ENCODE measurements at regions not wholly inside any gene's neighbourhood (a gene's known extent, or its start where the extent isn't known, plus 50 kb on each side); places are given as distances from the start of the nearest gene placed in this dataset.
"Not testable (repeated sequence)": the region's sequence is repeated elsewhere in the genome, so short reads cannot be mapped to it uniquely, and the experiment has no call there.

GRCh38 chr1:244309191-244309590 is 142.5 kb downstream of the ADSS2 start:
- not testable (repeated sequence) for H3K4me1 ChIP-seq (ENCODE audit: control insufficient read depth, insufficient read depth, low read length, poor library complexity, severe bottlenecking); H3K27me3 ChIP-seq (replicated peaks; ENCODE audit: control insufficient read depth, insufficient read depth, low read length, poor library complexity, severe bottlenecking); H3K9me3 ChIP-seq (ENCODE audit: control insufficient read depth, low read length); H3K27ac ChIP-seq (ENCODE audit: insufficient read depth, low read length, poor library complexity, severe bottlenecking); H3K36me3 ChIP-seq (ENCODE audit: control insufficient read depth, insufficient read depth, low read length); DNase-seq; H3K4me3 ChIP-seq (ENCODE audit: insufficient read depth, low read depth, low read length, poor library complexity, severe bottlenecking)

GRCh38 chr1:244311784-244312532 is 139.8 kb downstream of the ADSS2 start:
- no peak overlapping the region for H3K27ac ChIP-seq (ENCODE audit: insufficient read depth, low read length, poor library complexity, severe bottlenecking)
- no peak overlapping the region for H3K4me3 ChIP-seq (ENCODE audit: insufficient read depth, low read depth, low read length, poor library complexity, severe bottlenecking)
- H3K4me1 ChIP-seq (ENCODE audit: control insufficient read depth, insufficient read depth, low read length, poor library complexity, severe bottlenecking): no peaks in the 10 kb centered on the region
- no peaks in the 10 kb centered on the region for H3K27me3 ChIP-seq (replicated peaks; ENCODE audit: control insufficient read depth, insufficient read depth, low read length, poor library complexity, severe bottlenecking)
- no peaks in the 10 kb centered on the region for H3K36me3 ChIP-seq (ENCODE audit: control insufficient read depth, insufficient read depth, low read length)
- H3K9me3 ChIP-seq (ENCODE audit: control insufficient read depth, low read length): no peaks in the 10 kb centered on the region
- DNase-seq: no peak

- no peak for DNase-seq
- Histone ChIP-seq H3K36me3 (ENCODE audit: control insufficient read depth, insufficient read depth, low read length) (no peaks in the 10 kb centered on the region), H3K27me3 (replicated peaks; ENCODE audit: control insufficient read depth, insufficient read depth, low read length, poor library complexity, severe bottlenecking) (no peaks in the 10 kb centered on the region), H3K4me3 (ENCODE audit: insufficient read depth, low read depth, low read length, poor library complexity, severe bottlenecking) (no peak overlapping the region), H3K27ac (ENCODE audit: insufficient read depth, low read length, poor library complexity, severe bottlenecking) (no peak overlapping the region), H3K9me3 (ENCODE audit: control insufficient read depth, low read length) (no peaks in the 10 kb centered on the region), H3K4me1 (ENCODE audit: control insufficient read depth, insufficient read depth, low read length, poor library complexity, severe bottlenecking) (no peaks in the 10 kb centered on the region)
Measured at GRCh38 chr1:244313346-244313745, 138.4 kb downstream of the ADSS2 start.

- peaks cover 3% of the 10 kb centered on the region for H3K4me1 ChIP-seq (ENCODE audit: control insufficient read depth, insufficient read depth, low read length, poor library complexity, severe bottlenecking)
- H3K36me3 ChIP-seq (ENCODE audit: control insufficient read depth, insufficient read depth, low read length): no peaks in the 10 kb centered on the region
- H3K27ac ChIP-seq (ENCODE audit: insufficient read depth, low read length, poor library complexity, severe bottlenecking): no peak overlapping the region
- H3K9me3 ChIP-seq (ENCODE audit: control insufficient read depth, low read length): no peaks in the 10 kb centered on the region
- no peak overlapping the region for H3K4me3 ChIP-seq (ENCODE audit: insufficient read depth, low read depth, low read length, poor library complexity, severe bottlenecking)
- no peak for DNase-seq
- H3K27me3 ChIP-seq (replicated peaks; ENCODE audit: control insufficient read depth, insufficient read depth, low read length, poor library complexity, severe bottlenecking): no peaks in the 10 kb centered on the region
Measured at GRCh38 chr1:244314921-244315559, 136.7 kb downstream of the ADSS2 start.

GRCh38 chr1:244315996-244316395 is 135.7 kb downstream of the ADSS2 start:
- Histone ChIP-seq H3K36me3 (ENCODE audit: control insufficient read depth, insufficient read depth, low read length) (no peaks in the 10 kb centered on the region), H3K27me3 (replicated peaks; ENCODE audit: control insufficient read depth, insufficient read depth, low read length, poor library complexity, severe bottlenecking) (no peaks in the 10 kb centered on the region), H3K9me3 (ENCODE audit: control insufficient read depth, low read length) (no peaks in the 10 kb centered on the region), H3K4me3 (ENCODE audit: insufficient read depth, low read depth, low read length, poor library complexity, severe bottlenecking) (no peak overlapping the region), H3K4me1 (ENCODE audit: control insufficient read depth, insufficient read depth, low read length, poor library complexity, severe bottlenecking) (peaks cover 3% of the 10 kb centered on the region), H3K27ac (ENCODE audit: insufficient read depth, low read length, poor library complexity, severe bottlenecking) (no peak overlapping the region)
- no peak for DNase-seq

GRCh38 chr1:244316407-244316806 is 135.3 kb downstream of the ADSS2 start:
- Histone ChIP-seq H3K27me3 (replicated peaks; ENCODE audit: control insufficient read depth, insufficient read depth, low read length, poor library complexity, severe bottlenecking) (no peaks in the 10 kb centered on the region), H3K4me3 (ENCODE audit: insufficient read depth, low read depth, low read length, poor library complexity, severe bottlenecking) (no peak overlapping the region), H3K27ac (ENCODE audit: insufficient read depth, low read length, poor library complexity, severe bottlenecking) (no peak overlapping the region), H3K9me3 (ENCODE audit: control insufficient read depth, low read length) (no peaks in the 10 kb centered on the region), H3K4me1 (ENCODE audit: control insufficient read depth, insufficient read depth, low read length, poor library complexity, severe bottlenecking) (peaks cover 3% of the 10 kb centered on the region), H3K36me3 (ENCODE audit: control insufficient read depth, insufficient read depth, low read length) (no peaks in the 10 kb centered on the region)
- no peak for DNase-seq

GRCh38 chr1:244316986-244317655 is 134.6 kb downstream of the ADSS2 start:
- no peak overlapping the region for H3K4me3 ChIP-seq (ENCODE audit: insufficient read depth, low read depth, low read length, poor library complexity, severe bottlenecking)
- no peaks in the 10 kb centered on the region for H3K36me3 ChIP-seq (ENCODE audit: control insufficient read depth, insufficient read depth, low read length)
- no peak overlapping the region for H3K27ac ChIP-seq (ENCODE audit: insufficient read depth, low read length, poor library complexity, severe bottlenecking)
- H3K9me3 ChIP-seq (ENCODE audit: control insufficient read depth, low read length): no peaks in the 10 kb centered on the region
- no peaks in the 10 kb centered on the region for H3K27me3 ChIP-seq (replicated peaks; ENCODE audit: control insufficient read depth, insufficient read depth, low read length, poor library complexity, severe bottlenecking)
- no peak for DNase-seq
- peaks cover 3% of the 10 kb centered on the region for H3K4me1 ChIP-seq (ENCODE audit: control insufficient read depth, insufficient read depth, low read length, poor library complexity, severe bottlenecking)

- Histone ChIP-seq H3K27me3 (replicated peaks; ENCODE audit: control insufficient read depth, insufficient read depth, low read length, poor library complexity, severe bottlenecking) (no peaks in the 10 kb centered on the region), H3K4me1 (ENCODE audit: control insufficient read depth, insufficient read depth, low read length, poor library complexity, severe bottlenecking) (peaks cover 3% of the 10 kb centered on the region), H3K27ac (ENCODE audit: insufficient read depth, low read length, poor library complexity, severe bottlenecking) (no peak overlapping the region), H3K9me3 (ENCODE audit: control insufficient read depth, low read length) (no peaks in the 10 kb centered on the region), H3K4me3 (ENCODE audit: insufficient read depth, low read depth, low read length, poor library complexity, severe bottlenecking) (no peak overlapping the region), H3K36me3 (ENCODE audit: control insufficient read depth, insufficient read depth, low read length) (no peaks in the 10 kb centered on the region)
- no peak for DNase-seq
Measured at GRCh38 chr1:244318078-244318477, 133.6 kb downstream of the ADSS2 start.

- no peak for DNase-seq
- Histone ChIP-seq H3K27me3 (replicated peaks; ENCODE audit: control insufficient read depth, insufficient read depth, low read length, poor library complexity, severe bottlenecking) (no peaks in the 10 kb centered on the region), H3K27ac (ENCODE audit: insufficient read depth, low read length, poor library complexity, severe bottlenecking) (no peak overlapping the region), H3K36me3 (ENCODE audit: control insufficient read depth, insufficient read depth, low read length) (no peaks in the 10 kb centered on the region), H3K4me3 (ENCODE audit: insufficient read depth, low read depth, low read length, poor library complexity, severe bottlenecking) (no peak overlapping the region), H3K4me1 (ENCODE audit: control insufficient read depth, insufficient read depth, low read length, poor library complexity, severe bottlenecking) (peaks cover 3% of the 10 kb centered on the region), H3K9me3 (ENCODE audit: control insufficient read depth, low read length) (no peaks in the 10 kb centered on the region)
Measured at GRCh38 chr1:244318512-244318911, 133.2 kb downstream of the ADSS2 start.
